ENCODE measurements at regions not wholly inside any gene's neighbourhood (a gene's known extent, or its start where the extent isn't known, plus 50 kb on each side); places are given as distances from the start of the nearest gene placed in this dataset.

DNA sequence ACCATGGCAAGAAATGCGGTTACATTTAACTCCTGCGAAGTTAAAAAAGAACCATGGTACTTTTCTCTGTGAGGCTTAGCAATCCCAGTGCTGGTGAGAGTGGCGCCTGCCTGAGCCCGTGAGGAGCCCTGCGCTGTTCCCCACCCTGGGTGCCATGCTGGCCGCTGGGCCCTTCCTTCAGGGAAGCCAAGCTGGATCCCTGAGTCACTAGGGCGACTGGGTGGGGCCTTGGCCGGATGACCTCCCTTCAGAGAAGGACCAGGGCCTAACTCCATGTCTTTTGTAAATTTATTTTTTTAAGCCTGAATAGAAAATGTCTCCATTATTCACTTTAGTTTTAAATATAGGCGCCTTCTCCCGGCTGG is 209.1 kb downstream of the ERMARD start (continued):
- TF ChIP-seq, protein P1, sequence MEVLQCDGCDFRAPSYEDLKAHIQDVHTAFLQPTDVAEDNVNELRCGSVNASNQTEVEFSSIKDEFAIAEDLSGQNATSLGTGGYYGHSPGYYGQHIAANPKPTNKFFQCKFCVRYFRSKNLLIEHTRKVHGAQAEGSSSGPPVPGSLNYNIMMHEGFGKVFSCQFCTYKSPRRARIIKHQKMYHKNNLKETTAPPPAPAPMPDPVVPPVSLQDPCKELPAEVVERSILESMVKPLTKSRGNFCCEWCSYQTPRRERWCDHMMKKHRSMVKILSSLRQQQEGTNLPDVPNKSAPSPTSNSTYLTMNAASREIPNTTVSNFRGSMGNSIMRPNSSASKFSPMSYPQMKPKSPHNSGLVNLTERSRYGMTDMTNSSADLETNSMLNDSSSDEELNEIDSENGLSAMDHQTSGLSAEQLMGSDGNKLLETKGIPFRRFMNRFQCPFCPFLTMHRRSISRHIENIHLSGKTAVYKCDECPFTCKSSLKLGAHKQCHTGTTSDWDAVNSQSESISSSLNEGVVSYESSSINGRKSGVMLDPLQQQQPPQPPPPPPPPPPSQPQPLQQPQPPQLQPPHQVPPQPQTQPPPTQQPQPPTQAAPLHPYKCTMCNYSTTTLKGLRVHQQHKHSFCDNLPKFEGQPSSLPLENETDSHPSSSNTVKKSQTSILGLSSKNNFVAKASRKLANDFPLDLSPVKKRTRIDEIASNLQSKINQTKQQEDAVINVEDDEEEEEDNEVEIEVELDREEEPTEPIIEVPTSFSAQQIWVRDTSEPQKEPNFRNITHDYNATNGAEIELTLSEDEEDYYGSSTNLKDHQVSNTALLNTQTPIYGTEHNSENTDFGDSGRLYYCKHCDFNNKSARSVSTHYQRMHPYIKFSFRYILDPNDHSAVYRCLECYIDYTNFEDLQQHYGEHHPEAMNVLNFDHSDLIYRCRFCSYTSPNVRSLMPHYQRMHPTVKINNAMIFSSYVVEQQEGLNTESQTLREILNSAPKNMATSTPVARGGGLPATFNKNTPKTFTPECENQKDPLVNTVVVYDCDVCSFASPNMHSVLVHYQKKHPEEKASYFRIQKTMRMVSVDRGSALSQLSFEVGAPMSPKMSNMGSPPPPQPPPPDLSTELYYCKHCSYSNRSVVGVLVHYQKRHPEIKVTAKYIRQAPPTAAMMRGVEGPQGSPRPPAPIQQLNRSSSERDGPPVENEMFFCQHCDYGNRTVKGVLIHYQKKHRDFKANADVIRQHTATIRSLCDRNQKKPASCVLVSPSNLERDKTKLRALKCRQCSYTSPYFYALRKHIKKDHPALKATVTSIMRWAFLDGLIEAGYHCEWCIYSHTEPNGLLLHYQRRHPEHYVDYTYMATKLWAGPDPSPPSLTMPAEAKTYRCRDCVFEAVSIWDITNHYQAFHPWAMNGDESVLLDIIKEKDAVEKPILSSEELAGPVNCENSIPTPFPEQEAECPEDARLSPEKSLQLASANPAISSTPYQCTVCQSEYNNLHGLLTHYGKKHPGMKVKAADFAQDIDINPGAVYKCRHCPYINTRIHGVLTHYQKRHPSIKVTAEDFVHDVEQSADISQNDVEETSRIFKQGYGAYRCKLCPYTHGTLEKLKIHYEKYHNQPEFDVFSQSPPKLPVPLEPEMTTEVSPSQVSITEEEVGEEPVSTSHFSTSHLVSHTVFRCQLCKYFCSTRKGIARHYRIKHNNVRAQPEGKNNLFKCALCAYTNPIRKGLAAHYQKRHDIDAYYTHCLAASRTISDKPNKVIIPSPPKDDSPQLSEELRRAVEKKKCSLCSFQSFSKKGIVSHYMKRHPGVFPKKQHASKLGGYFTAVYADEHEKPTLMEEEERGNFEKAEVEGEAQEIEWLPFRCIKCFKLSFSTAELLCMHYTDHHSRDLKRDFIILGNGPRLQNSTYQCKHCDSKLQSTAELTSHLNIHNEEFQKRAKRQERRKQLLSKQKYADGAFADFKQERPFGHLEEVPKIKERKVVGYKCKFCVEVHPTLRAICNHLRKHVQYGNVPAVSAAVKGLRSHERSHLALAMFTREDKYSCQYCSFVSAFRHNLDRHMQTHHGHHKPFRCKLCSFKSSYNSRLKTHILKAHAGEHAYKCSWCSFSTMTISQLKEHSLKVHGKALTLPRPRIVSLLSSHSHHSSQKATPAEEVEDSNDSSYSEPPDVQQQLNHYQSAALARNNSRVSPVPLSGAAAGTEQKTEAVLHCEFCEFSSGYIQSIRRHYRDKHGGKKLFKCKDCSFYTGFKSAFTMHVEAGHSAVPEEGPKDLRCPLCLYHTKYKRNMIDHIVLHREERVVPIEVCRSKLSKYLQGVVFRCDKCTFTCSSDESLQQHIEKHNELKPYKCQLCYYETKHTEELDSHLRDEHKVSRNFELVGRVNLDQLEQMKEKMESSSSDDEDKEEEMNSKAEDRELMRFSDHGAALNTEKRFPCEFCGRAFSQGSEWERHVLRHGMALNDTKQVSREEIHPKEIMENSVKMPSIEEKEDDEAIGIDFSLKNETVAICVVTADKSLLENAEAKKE (CRISPR knock-in tag; IDR thresholded peaks at IDR 0.05): no peak

DNA sequence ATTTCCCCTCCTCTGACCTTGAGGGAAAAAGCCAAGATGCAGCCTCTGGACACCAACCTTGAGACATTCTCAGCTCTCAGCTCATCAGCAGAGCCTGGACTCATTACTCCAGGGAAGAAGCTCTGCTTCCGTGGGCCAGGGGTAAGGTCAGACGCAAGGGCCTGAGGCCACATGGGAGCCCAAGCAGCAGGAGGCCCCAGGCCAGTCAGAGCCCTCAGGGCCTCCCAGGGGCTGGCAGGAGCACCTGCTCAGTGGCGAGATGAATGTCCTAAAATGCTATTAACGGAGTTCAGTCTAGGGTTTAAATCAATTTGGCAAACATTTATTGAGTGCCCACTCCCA is 208.6 kb downstream of the ERMARD start:
- Mint-ChIP-seq H3K27ac (no peak overlapping the region), H3K9me3 (no peaks in the 10 kb centered on the region; the same call in none of the 3 replicates), H3K4me1 (peaks cover 11% of the 10 kb centered on the region), H3K4me3 (no peak overlapping the region), H3K27me3 (ENCODE audit: insufficient read depth, low read depth, poor library complexity) (peaks cover 12% of the 10 kb centered on the region), H3K36me3 (ENCODE audit: low read depth) (no peaks in the 10 kb centered on the region; the same call in 2 of the 3 replicates)
- Histone ChIP-seq H3K36me3 (ENCODE audit: insufficient read depth) (no peaks in the 10 kb centered on the region), H3K79me2 (replicated peaks; ENCODE audit: insufficient read depth) (no peaks in the 10 kb centered on the region), H3K4me3 (no peak overlapping the region), H2AFZ (no peak overlapping the region), H3K27ac (ENCODE audit: low read depth) (no peak overlapping the region), H3F3A (replicated peaks; ENCODE audit: low read depth) (no peaks in the 10 kb centered on the region), H3K4me1 (ENCODE audit: insufficient read depth) (no peaks in the 10 kb centered on the region; the same call in 1 of the 2 replicates), H3K27me3 (ENCODE audit: insufficient read depth) (no peaks in the 10 kb centered on the region), H4K20me1 (replicated peaks; ENCODE audit: insufficient read depth) (no peaks in the 10 kb centered on the region), H3K4me2 (no peak overlapping the region), H3K9me2 (ENCODE audit: insufficient read depth) (no peaks in the 10 kb centered on the region)
- ATAC-seq (no peak), DNase-seq (ENCODE audit: low spot score) (no peak)
- TF ChIP-seq CREB1 (CRISPR knock-in tag; IDR thresholded peaks at IDR 0.05; ENCODE audit: low read depth) (no peak), ZNF114 (CRISPR knock-in tag; IDR thresholded peaks at IDR 0.05) (no peak), EZH2 (IDR thresholded peaks at IDR 0.05; ENCODE audit: low read depth, unreplicated experiment) (no peak), EZH2phosphoT487 (IDR thresholded peaks at IDR 0.05; ENCODE audit: unreplicated experiment) (no peak), POLR2AphosphoS5 (IDR thresholded peaks at IDR 0.05; ENCODE audit: low read depth) (no peak), JUNB (IDR thresholded peaks at IDR 0.05; ENCODE audit: unreplicated experiment) (no peak), STAT1 (IDR thresholded peaks at IDR 0.05; ENCODE audit: unreplicated experiment) (no peak), ZNF331 (CRISPR knock-in tag; IDR thresholded peaks at IDR 0.05; ENCODE audit: low read depth) (no peak)
- TF ChIP-seq, protein P2, sequence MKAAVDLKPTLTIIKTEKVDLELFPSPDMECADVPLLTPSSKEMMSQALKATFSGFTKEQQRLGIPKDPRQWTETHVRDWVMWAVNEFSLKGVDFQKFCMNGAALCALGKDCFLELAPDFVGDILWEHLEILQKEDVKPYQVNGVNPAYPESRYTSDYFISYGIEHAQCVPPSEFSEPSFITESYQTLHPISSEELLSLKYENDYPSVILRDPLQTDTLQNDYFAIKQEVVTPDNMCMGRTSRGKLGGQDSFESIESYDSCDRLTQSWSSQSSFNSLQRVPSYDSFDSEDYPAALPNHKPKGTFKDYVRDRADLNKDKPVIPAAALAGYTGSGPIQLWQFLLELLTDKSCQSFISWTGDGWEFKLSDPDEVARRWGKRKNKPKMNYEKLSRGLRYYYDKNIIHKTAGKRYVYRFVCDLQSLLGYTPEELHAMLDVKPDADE (IDR thresholded peaks at IDR 0.05): no peak
- TF ChIP-seq, protein P3, sequence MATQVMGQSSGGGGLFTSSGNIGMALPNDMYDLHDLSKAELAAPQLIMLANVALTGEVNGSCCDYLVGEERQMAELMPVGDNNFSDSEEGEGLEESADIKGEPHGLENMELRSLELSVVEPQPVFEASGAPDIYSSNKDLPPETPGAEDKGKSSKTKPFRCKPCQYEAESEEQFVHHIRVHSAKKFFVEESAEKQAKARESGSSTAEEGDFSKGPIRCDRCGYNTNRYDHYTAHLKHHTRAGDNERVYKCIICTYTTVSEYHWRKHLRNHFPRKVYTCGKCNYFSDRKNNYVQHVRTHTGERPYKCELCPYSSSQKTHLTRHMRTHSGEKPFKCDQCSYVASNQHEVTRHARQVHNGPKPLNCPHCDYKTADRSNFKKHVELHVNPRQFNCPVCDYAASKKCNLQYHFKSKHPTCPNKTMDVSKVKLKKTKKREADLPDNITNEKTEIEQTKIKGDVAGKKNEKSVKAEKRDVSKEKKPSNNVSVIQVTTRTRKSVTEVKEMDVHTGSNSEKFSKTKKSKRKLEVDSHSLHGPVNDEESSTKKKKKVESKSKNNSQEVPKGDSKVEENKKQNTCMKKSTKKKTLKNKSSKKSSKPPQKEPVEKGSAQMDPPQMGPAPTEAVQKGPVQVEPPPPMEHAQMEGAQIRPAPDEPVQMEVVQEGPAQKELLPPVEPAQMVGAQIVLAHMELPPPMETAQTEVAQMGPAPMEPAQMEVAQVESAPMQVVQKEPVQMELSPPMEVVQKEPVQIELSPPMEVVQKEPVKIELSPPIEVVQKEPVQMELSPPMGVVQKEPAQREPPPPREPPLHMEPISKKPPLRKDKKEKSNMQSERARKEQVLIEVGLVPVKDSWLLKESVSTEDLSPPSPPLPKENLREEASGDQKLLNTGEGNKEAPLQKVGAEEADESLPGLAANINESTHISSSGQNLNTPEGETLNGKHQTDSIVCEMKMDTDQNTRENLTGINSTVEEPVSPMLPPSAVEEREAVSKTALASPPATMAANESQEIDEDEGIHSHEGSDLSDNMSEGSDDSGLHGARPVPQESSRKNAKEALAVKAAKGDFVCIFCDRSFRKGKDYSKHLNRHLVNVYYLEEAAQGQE (IDR thresholded peaks at IDR 0.05; ENCODE audit: unreplicated experiment): no peak

Measured in GM23338 (cell line).